GM18951 (cell line): ENCODE measurements at regions not wholly inside any gene's neighbourhood (a gene's known extent, or its start where the extent isn't known, plus 50 kb on each side); places are given as distances from the start of the nearest gene placed in this dataset.

Experiments used
- POLR2A ChIP-seq: IDR thresholded peaks from 4 replicates; pipeline ENCODE4 v1.6.1; 2011; ENCODE audit warnings: mild to moderate bottlenecking; ENCODE audit not compliant: insufficient read length, insufficient read depth; ENCODE audit errors: extremely low read depth
- in situ Hi-C: fragments of 300-500 bp; cut with MboI; formaldehyde crosslinking; loops from one replicate; pipeline ENCODE4 v1.12.0; 2022; ENCODE audit warnings: low sequenced_read_pairs, mixed read lengths, inconsistent platforms; ENCODE audit not compliant: unreplicated experiment

DNA sequence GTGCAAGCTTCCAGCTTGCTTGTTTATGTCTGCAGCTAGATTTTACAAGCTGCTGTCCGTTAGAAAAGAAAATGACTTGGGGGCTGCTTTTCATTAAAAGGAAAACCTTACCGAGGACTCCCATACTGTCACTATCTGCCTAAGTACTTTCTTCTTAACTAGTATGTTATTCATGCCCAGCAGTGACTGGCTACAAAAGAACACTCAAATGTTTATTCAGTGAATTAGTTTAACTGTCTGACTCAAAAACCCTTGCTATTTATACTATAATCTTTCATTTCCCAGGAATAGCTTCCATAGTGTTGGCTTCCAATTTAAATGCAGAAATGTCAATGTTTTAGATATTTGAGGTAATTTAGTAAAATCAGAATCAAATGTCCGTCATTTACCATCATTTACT is 164.9 kb downstream of the DTHD1 start:
- TF ChIP-seq POLR2A, result no peak
- in situ Hi-C loops, result no loop called here

- TF ChIP-seq POLR2A, result no peak
- in situ Hi-C loops, result no loop called here
These were observed 179.9 kb downstream of the DTHD1 start for GRCh38 chr4:36461344-36461743.

GRCh38 chr4:36467670-36468069 is 186.3 kb downstream of the DTHD1 start:
- TF ChIP-seq POLR2A, result no peak
- in situ Hi-C loops, result no loop called here

DNA sequence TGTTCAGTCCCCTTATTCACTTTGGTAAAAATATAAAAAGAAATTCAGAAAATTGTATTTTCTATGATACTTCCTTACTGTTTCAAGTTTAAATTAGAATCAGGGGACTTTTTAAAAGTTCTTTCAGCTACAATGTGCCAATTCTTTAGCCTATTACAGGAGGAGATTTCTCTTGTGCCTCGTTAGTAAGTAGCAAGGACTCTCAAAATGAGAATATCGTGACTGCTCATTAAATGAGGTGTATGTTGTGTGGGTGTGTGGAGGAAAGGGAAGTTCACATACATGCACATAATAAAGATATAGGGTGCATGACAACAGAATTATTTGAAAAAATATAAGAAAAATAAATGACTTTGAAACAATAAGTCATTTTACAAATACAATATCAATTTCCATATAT is 190.5 kb downstream of the DTHD1 start:
- in situ Hi-C loops, result no loop called here
- TF ChIP-seq POLR2A, result no peak

DNA sequence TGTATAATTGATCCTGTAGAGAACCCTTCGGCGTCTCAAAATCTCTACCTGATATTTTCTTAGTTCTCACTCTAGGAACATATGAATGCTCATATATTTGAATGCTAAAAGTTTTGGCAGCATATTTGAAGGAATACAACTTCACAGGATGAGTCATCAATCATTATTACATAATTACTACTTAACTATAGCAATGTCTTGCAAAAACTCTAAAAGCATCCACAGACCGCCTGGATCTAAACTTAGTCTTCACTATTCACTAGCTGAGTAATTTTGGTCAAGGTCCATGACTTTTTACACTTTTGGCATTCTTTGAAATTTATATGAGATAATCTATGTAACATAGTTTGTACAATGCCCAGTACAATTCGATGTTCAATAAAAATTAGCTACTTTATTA is 194.7 kb downstream of the DTHD1 start:
- in situ Hi-C loops, result no loop called here

DNA sequence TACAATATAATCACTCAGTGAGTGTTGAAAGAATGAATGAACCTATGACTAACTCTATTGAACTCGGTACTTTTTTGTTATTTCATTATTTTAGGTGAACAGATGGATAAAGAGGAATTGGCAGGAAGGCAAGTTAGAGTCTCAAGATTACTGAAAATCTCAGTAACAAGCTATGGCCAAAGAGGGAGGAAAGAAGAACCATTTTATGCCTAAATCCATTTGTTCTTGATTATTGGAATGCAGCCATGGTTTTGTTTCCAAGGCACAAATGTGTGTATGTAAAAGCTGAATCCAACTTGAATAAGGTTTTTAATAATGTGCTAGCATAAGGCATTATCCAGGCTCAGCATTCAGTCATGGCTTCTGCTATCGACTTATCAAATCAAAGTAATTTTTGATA is 196.4 kb downstream of the DTHD1 start:
- TF ChIP-seq POLR2A, result no peak
- in situ Hi-C loops, result no loop called here

More for the DNA sequence above, 194.7 kb downstream of the DTHD1 start:
- no peak for TF ChIP-seq POLR2A

- in situ Hi-C loops, result no loop called here
- no peak for TF ChIP-seq POLR2A
These were observed 204.5 kb downstream of the DTHD1 start for GRCh38 chr4:36485885-36486284.

DNA sequence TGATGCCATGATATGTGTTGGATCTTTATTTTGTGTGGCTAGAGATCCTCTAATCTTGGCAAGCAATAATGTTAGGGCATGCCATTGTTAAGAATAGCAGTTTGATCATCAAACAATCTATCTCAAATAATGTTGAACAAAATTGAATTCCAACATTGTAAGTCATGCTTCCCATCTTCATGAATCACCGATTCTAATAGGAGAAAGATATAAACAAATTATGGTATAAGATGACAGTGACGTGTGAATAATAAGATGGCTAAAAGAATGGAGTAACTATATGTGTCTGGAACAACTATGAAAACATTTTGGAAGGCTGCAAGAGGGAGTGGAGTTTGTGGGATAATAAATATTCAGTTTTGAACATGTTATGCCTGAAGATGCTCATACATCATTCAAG is 208.4 kb downstream of the DTHD1 start:
- in situ Hi-C loops, result no loop called here
- no peak for TF ChIP-seq POLR2A

DNA sequence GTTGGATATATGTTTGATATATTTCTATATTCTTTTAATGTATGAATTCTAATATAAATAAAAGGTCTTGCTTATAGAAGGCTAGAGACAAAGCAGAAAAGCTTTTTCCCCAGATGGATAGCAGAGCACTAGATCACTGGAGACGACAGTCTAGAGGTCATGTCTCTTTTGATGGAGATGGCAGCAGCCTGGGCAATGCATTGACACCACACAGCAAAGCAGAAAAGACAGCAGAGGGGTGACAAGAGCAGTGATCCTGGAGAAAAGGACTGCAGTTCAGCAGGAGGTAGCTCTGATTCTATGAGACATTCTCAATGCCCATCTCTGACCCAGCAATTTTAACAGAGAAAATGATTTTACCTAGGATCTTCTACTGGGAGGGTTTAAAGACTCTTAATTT is 210.6 kb downstream of the DTHD1 start:
- in situ Hi-C loops, result no loop called here
- TF ChIP-seq POLR2A, result no peak

DNA sequence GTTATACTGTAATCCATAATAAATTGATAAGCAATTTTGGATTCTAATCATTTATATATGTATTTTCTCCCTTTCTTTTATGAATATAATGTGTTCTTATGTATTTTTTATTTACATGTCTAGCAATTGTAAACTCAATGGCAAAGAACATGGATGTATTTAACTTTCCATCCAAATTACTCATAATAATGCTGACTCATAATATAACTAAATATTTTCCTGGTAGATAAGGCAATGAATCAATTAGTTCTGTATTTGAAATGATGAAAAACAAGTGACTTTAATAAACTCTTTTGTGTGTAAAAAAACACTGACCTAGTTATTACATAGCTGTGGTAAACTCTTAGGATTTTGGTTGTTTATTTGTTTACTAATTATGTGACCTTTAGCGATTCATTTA is 211.2 kb downstream of the DTHD1 start:
- in situ Hi-C loops, result no loop called here

GRCh38 chr4:36493251-36493650 is 211.8 kb downstream of the DTHD1 start:
- TF ChIP-seq POLR2A, result no peak
- in situ Hi-C loops, result no loop called here

More for the DNA sequence above, 211.2 kb downstream of the DTHD1 start:
- TF ChIP-seq POLR2A, result no peak

GRCh38 chr4:36494016-36494415 is 212.6 kb downstream of the DTHD1 start:
- no peak for TF ChIP-seq POLR2A
- in situ Hi-C loops, result no loop called here

DNA sequence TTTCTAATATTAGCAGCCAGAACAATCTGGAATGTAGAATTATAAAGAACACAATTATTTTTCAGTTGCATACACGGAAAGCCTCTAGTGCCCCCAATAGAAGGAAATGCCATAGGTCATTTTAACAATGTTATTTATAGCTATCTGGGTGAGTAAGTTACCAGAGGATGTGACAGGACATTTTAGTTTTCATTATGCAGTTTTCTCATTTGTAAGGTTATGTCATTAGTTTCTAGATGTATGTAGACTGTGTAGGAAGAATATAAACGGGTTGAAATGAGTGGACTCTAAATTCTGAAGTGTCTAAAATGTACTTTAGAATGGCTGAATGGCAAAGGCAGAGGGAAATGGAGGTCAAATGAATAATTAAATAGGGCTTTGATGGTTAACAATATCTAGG is 213.3 kb downstream of the DTHD1 start:
- in situ Hi-C loops, result no loop called here
- no peak for TF ChIP-seq POLR2A

DNA sequence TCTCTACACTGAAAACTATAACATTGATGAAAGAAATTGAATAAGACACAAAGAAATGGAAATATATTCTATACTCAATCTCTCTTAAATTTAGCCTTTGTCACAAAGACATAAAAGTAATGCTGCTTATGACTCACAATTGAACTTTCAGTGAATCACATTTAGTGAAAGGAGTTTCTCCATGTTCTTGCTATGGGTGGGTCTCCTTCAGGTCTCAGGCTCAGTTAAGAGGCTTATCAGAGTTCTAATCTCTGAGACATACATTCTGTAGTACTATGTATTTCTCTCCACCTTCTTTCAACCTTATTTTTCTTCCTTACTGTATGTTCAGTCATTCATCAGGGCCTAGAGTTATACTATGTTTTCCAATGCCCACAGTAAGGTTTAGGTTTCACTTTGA is 220.9 kb downstream of the DTHD1 start:
- no peak for TF ChIP-seq POLR2A
- in situ Hi-C loops, result no loop called here

DNA sequence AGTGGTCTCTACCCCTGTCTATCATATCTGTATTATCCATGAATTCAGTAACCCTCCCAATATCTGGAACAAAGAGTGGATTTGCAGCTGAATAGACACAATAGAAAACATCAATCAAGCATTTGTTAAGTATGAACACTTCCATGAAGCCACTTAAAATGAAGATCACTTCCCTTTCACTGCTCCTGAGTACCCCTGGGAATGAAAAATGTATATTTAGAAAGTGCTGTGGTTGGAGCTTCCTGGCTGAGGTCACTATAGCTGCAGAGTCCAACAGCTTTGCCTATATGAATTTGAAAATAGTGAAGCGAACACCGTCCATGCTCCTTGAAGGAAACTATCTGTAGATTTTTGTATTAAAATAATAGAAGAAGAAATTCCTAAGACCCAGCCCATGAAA is 227.0 kb downstream of the DTHD1 start:
- in situ Hi-C loops, result no loop called here
- no peak for TF ChIP-seq POLR2A

DNA sequence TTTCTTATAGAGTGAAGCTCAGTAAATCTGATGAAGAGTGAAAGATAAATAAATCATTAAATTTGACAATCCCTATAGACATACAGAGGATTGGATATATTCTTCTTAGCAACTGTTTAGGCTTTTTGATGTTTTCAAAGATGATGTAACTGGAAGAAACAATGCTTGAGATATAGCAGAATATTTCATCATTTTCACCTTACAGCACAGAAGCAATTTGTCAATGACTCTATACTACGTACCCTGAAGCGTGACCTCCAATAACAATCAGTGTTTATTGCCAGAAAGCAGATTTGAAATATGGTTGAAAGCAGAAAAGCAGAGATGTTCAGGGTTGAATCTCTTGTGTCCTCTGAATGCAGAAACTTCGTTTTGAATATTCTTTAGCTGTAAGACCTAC is 228.4 kb downstream of the DTHD1 start:
- in situ Hi-C loops, result no loop called here

DNA sequence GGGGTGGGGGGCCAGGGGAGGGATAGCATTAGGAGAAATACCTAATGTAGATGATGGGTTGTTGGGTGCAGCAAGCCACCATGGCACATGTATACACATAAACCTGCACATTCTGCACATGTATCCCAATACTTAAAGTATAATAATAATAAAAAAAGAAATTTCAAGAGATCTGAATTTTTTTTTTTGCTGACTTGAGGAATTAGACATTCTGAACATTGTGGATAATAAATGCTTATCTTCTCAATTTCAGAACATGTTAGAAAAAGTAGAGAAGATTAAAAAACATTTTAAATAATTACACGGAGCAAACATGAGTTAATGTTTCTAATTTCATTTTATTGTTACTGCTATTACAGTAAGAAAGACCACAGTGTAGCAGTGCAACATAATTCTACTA is 230.4 kb downstream of the DTHD1 start:
- no peak for TF ChIP-seq POLR2A
- in situ Hi-C loops, result no loop called here

More for the DNA sequence above, 228.4 kb downstream of the DTHD1 start:
- TF ChIP-seq POLR2A, result no peak
